ENCODE measurements at regions not wholly inside any gene's neighbourhood (a gene's known extent, or its start where the extent isn't known, plus 50 kb on each side); places are given as distances from the start of the nearest gene placed in this dataset.

- DNase-seq, result no peak
Measured at GRCh38 chr9:94159069-94159939, 75.0 kb downstream of the PTPDC1 start.

GRCh38 chr9:94160594-94161501 lies 76.6 kb downstream of the PTPDC1 start:
- no peak for DNase-seq

GRCh38 chr9:94161673-94162072 lies 77.4 kb downstream of the PTPDC1 start:
- no peak for DNase-seq

GRCh38 chr9:94164806-94165549 lies 80.7 kb downstream of the PTPDC1 start:
- no peak for DNase-seq

- peak; percentile 96 to 97 for DNase-seq
Measured at GRCh38 chr9:94165592-94166235, 81.5 kb downstream of the PTPDC1 start.

GRCh38 chr9:94166236-94166975 lies 82.1 kb downstream of the PTPDC1 start:
- peak; percentile 97 for DNase-seq

GRCh38 chr9:94166976-94167346 lies 82.7 kb downstream of the PTPDC1 start:
- DNase-seq, result no peak

GRCh38 chr9:94167376-94167890 lies 83.2 kb downstream of the PTPDC1 start:
- DNase-seq, result no peak

GRCh38 chr9:94168203-94169000 lies 84.1 kb downstream of the PTPDC1 start:
- DNase-seq, result no peak

- no peak for DNase-seq
Measured at GRCh38 chr9:94169968-94170367, 85.7 kb downstream of the PTPDC1 start.

- DNase-seq, result no peak
Measured at GRCh38 chr9:94173632-94174031, 85.5 kb upstream of the ZNF169 start.

- DNase-seq, result no peak
Measured at GRCh38 chr9:94174164-94174563, 84.9 kb upstream of the ZNF169 start.

- no peak for DNase-seq
Measured at GRCh38 chr9:94175669-94176068, 83.4 kb upstream of the ZNF169 start.

- DNase-seq, result no peak
Measured at GRCh38 chr9:94176608-94177007, 82.5 kb upstream of the ZNF169 start.

GRCh38 chr9:94178927-94179326 lies 80.2 kb upstream of the ZNF169 start:
- DNase-seq, result no peak

- DNase-seq, result no peak
Measured at GRCh38 chr9:94181408-94182181, 77.5 kb upstream of the ZNF169 start.

GRCh38 chr9:94182532-94182931 lies 76.6 kb upstream of the ZNF169 start:
- DNase-seq, result no peak

- no peak for DNase-seq
Measured at GRCh38 chr9:94183240-94183999, 75.7 kb upstream of the ZNF169 start.

GRCh38 chr9:94188246-94188645 lies 70.9 kb upstream of the ZNF169 start:
- no peak for DNase-seq
